Central memory CD8-positive, alpha-beta T cell (primary cell): ENCODE measurements at regions not wholly inside any gene's neighbourhood (a gene's known extent, or its start where the extent isn't known, plus 50 kb on each side); places are given as distances from the start of the nearest gene placed in this dataset.

Source experiments
- ATAC-seq: fragments of 150-1000 bp; cut with Tn5 transposase; replicated peaks from 2 replicates; pipeline ENCODE4 v1.10.0; 2022; ENCODE audit warnings: mild to moderate bottlenecking, moderate FRiP score, moderate number of reproducible peaks; ENCODE audit not compliant: poor library complexity, severe bottlenecking; ENCODE audit errors: extremely low read depth
- DNase-seq, 2 donors: peaks; one replicate each; pipeline ENCODE4 v3.0.0; 2021; ENCODE audit warnings: low spot score in 2 of 2
- H3K27ac Mint-ChIP-seq: one replicate; pipeline ENCODE4 v1.8.0; 2022; ENCODE audit warnings: low read depth, mild to moderate bottlenecking, moderate library complexity, mixed read lengths
- H3K27me3 Mint-ChIP-seq: one replicate; pipeline ENCODE4 v1.8.0; 2022; ENCODE audit warnings: mixed read lengths
- H3K36me3 Mint-ChIP-seq: one replicate; pipeline ENCODE4 v1.8.0; 2022; ENCODE audit warnings: mild to moderate bottlenecking, moderate library complexity, mixed read lengths; ENCODE audit not compliant: insufficient read depth
- H3K4me1 Mint-ChIP-seq: one replicate; pipeline ENCODE4 v1.8.0; 2022; ENCODE audit warnings: mixed read lengths
- H3K4me3 Mint-ChIP-seq: one replicate; pipeline ENCODE4 v1.8.0; 2022; ENCODE audit warnings: mild to moderate bottlenecking, moderate library complexity, mixed read lengths
- H3K9me3 Mint-ChIP-seq: one replicate; pipeline ENCODE4 v1.8.0; 2022; ENCODE audit warnings: mixed read lengths

- no peak for ATAC-seq
- Mint-ChIP-seq H3K9me3 (no peaks in the 10 kb centered on the region), H3K27ac (no peak overlapping the region), H3K36me3 (no peaks in the 10 kb centered on the region), H3K4me3 (no peak overlapping the region), H3K4me1 (no peaks in the 10 kb centered on the region), H3K27me3 (peaks cover 65% of the 10 kb centered on the region)
- DNase-seq = no peak
Observed at GRCh38 chr14:96617635-96618034, 115.5 kb downstream of the PAPOLA start.

- Mint-ChIP-seq H3K27me3 (peaks cover 40% of the 10 kb centered on the region), H3K4me1 (no peaks in the 10 kb centered on the region), H3K36me3 (no peaks in the 10 kb centered on the region), H3K9me3 (no peaks in the 10 kb centered on the region), H3K27ac (no peak overlapping the region), H3K4me3 (no peak overlapping the region)
- ATAC-seq (no peak), DNase-seq (no peak)
Observed at GRCh38 chr14:96622926-96623325, 120.7 kb downstream of the PAPOLA start.

GRCh38 chr14:96623676-96624484 is 121.7 kb downstream of the PAPOLA start:
- Mint-ChIP-seq H3K27me3 (peaks cover 36% of the 10 kb centered on the region), H3K9me3 (no peaks in the 10 kb centered on the region), H3K4me3 (no peak overlapping the region), H3K27ac (no peak overlapping the region), H3K36me3 (no peaks in the 10 kb centered on the region), H3K4me1 (no peaks in the 10 kb centered on the region)
- DNase-seq = no peak
- ATAC-seq = no peak

GRCh38 chr14:96624661-96625425 is 122.7 kb downstream of the PAPOLA start:
- no peak for DNase-seq
- Mint-ChIP-seq H3K4me3 (no peak overlapping the region), H3K9me3 (no peaks in the 10 kb centered on the region), H3K36me3 (no peaks in the 10 kb centered on the region), H3K4me1 (no peaks in the 10 kb centered on the region), H3K27ac (no peak overlapping the region), H3K27me3 (peaks cover 36% of the 10 kb centered on the region)
- no peak for ATAC-seq

GRCh38 chr14:96625426-96625985 is 123.3 kb downstream of the PAPOLA start:
- DNase-seq = no peak

GRCh38 chr14:96626121-96626768 is 124.1 kb downstream of the PAPOLA start:
- ATAC-seq = no peak
- H3K27me3 Mint-ChIP-seq = peaks cover 26% of the 10 kb centered on the region
- DNase-seq = no peak
- H3K36me3 Mint-ChIP-seq = no peaks in the 10 kb centered on the region
- H3K4me1 Mint-ChIP-seq = no peaks in the 10 kb centered on the region
- no peak overlapping the region for H3K4me3 Mint-ChIP-seq
- H3K27ac Mint-ChIP-seq = no peak overlapping the region
- no peaks in the 10 kb centered on the region for H3K9me3 Mint-ChIP-seq

More at GRCh38 chr14:96625426-96625985, 123.3 kb downstream of the PAPOLA start:
- Mint-ChIP-seq H3K9me3 (no peaks in the 10 kb centered on the region), H3K4me3 (no peak overlapping the region), H3K27ac (no peak overlapping the region), H3K4me1 (no peaks in the 10 kb centered on the region), H3K36me3 (no peaks in the 10 kb centered on the region), H3K27me3 (peaks cover 34% of the 10 kb centered on the region)
- no peak for ATAC-seq

- Mint-ChIP-seq H3K9me3 (no peaks in the 10 kb centered on the region), H3K4me1 (no peaks in the 10 kb centered on the region), H3K4me3 (no peak overlapping the region), H3K36me3 (no peaks in the 10 kb centered on the region), H3K27ac (no peak overlapping the region), H3K27me3 (peaks cover 20% of the 10 kb centered on the region)
- ATAC-seq (no peak), DNase-seq (no peak)
Observed at GRCh38 chr14:96626916-96627315, 124.7 kb downstream of the PAPOLA start.

GRCh38 chr14:96627386-96627785 is 125.2 kb downstream of the PAPOLA start:
- no peak overlapping the region for H3K27ac Mint-ChIP-seq
- H3K4me1 Mint-ChIP-seq = no peaks in the 10 kb centered on the region
- H3K4me3 Mint-ChIP-seq = no peak overlapping the region
- no peaks in the 10 kb centered on the region for H3K36me3 Mint-ChIP-seq
- no peak for DNase-seq
- H3K9me3 Mint-ChIP-seq = no peaks in the 10 kb centered on the region
- no peak for ATAC-seq
- peaks cover 20% of the 10 kb centered on the region for H3K27me3 Mint-ChIP-seq

GRCh38 chr14:96627811-96628775 is 125.9 kb downstream of the PAPOLA start:
- H3K27ac Mint-ChIP-seq = no peak overlapping the region
- H3K9me3 Mint-ChIP-seq = no peaks in the 10 kb centered on the region
- DNase-seq (no peak), ATAC-seq (no peak)
- no peak overlapping the region for H3K4me3 Mint-ChIP-seq
- H3K4me1 Mint-ChIP-seq = no peaks in the 10 kb centered on the region
- H3K36me3 Mint-ChIP-seq = no peaks in the 10 kb centered on the region
- peaks cover 15% of the 10 kb centered on the region for H3K27me3 Mint-ChIP-seq

- no peak overlapping the region for H3K4me3 Mint-ChIP-seq
Observed at GRCh38 chr14:96629082-96629481, 126.9 kb downstream of the PAPOLA start.

GRCh38 chr14:96629558-96630222 is 127.5 kb downstream of the PAPOLA start:
- Mint-ChIP-seq H3K27ac (no peak overlapping the region), H3K4me3 (no peak overlapping the region), H3K4me1 (no peaks in the 10 kb centered on the region), H3K27me3 (no peaks in the 10 kb centered on the region), H3K9me3 (no peaks in the 10 kb centered on the region), H3K36me3 (no peaks in the 10 kb centered on the region)
- DNase-seq (no peak), ATAC-seq (no peak)

More at GRCh38 chr14:96629082-96629481, 126.9 kb downstream of the PAPOLA start:
- H3K9me3 Mint-ChIP-seq = no peaks in the 10 kb centered on the region
- peaks cover 5% of the 10 kb centered on the region for H3K27me3 Mint-ChIP-seq
- no peaks in the 10 kb centered on the region for H3K4me1 Mint-ChIP-seq
- H3K36me3 Mint-ChIP-seq = no peaks in the 10 kb centered on the region
- ATAC-seq = no peak
- H3K27ac Mint-ChIP-seq = no peak overlapping the region
- no peak for DNase-seq
